Retinal pigment epithelial cell (primary cell): ENCODE measurements at regions not wholly inside any gene's neighbourhood (a gene's known extent, or its start where the extent isn't known, plus 50 kb on each side); places are given as distances from the start of the nearest gene placed in this dataset.

ENCODE experiments used
- DNase-seq: peaks from one replicate; pipeline ENCODE4 v3.0.0-alpha.2; 2010; ENCODE audit warnings: low read depth
- H3K4me3 ChIP-seq: 2 replicates; pipeline ENCODE4 v1.5.1; 2011; ENCODE audit warnings: mild to moderate bottlenecking, low read length, control low read depth, moderate library complexity
- TF ChIP-seq, protein P1 (sequence below): conservative IDR thresholded peaks from 2 replicates; pipeline ENCODE4 v1.5.1; 2011; ENCODE audit warnings: low read depth, low read length, control low read depth, inconsistent platforms

DNA sequence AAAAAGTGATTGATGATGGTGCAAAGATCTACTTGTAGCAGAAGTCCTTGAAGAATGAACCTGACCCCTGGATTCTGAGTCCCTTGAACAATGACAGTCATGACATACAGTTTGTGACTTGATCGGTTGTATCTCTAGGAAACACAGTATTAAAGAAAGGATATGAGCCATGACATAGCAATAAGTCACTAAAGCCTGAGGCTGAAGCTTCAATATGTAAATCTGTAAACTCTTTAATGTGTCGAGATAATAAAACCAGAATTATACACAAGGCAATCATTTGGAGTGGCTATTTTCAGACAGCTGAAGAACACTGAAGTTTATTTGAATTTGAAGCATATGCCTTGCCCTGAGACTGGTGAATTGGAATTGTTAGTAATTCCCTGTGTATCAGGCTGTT lies 911.5 kb upstream of the RAG2 start:
- no peak overlapping the region for H3K4me3 ChIP-seq
- TF ChIP-seq, protein P1, sequence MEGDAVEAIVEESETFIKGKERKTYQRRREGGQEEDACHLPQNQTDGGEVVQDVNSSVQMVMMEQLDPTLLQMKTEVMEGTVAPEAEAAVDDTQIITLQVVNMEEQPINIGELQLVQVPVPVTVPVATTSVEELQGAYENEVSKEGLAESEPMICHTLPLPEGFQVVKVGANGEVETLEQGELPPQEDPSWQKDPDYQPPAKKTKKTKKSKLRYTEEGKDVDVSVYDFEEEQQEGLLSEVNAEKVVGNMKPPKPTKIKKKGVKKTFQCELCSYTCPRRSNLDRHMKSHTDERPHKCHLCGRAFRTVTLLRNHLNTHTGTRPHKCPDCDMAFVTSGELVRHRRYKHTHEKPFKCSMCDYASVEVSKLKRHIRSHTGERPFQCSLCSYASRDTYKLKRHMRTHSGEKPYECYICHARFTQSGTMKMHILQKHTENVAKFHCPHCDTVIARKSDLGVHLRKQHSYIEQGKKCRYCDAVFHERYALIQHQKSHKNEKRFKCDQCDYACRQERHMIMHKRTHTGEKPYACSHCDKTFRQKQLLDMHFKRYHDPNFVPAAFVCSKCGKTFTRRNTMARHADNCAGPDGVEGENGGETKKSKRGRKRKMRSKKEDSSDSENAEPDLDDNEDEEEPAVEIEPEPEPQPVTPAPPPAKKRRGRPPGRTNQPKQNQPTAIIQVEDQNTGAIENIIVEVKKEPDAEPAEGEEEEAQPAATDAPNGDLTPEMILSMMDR = no peak
- no peak for DNase-seq

DNA sequence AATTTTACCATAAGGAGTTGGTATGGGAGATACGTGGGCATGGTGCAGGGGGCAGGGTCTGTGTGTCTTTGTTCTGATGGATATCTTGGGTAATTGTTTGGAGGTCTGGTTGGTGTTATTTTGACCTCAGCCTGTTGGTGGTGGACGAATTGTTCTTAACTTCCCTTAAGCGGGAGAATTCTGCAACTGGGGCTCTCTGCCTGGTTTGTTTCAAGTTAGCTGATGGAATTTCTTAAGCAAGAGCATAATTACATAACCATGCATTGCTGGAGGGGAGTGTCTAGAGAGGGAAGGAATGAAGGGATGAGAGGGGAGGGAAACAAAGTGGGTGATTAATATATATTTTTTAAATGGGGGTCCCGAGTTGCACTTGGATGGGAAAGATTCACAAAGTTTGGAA lies 908.5 kb upstream of the RAG2 start:
- DNase-seq = no peak
- H3K4me3 ChIP-seq = no peak overlapping the region
- TF ChIP-seq, protein P1 = no peak

- TF ChIP-seq, protein P1 = no peak
- H3K4me3 ChIP-seq = no peak overlapping the region
- no peak for DNase-seq
These were observed 907.4 kb upstream of the RAG2 start for GRCh38 chr11:37505406-37505805.

GRCh38 chr11:37504921-37505320 lies 906.9 kb upstream of the RAG2 start:
- H3K4me3 ChIP-seq = no peak overlapping the region
- no peak for DNase-seq
- TF ChIP-seq, protein P1 = no peak

GRCh38 chr11:37504060-37504611 lies 906.1 kb upstream of the RAG2 start:
- no peak overlapping the region for H3K4me3 ChIP-seq
- peak; percentile 71 for DNase-seq
- TF ChIP-seq, protein P1 = no peak

DNA sequence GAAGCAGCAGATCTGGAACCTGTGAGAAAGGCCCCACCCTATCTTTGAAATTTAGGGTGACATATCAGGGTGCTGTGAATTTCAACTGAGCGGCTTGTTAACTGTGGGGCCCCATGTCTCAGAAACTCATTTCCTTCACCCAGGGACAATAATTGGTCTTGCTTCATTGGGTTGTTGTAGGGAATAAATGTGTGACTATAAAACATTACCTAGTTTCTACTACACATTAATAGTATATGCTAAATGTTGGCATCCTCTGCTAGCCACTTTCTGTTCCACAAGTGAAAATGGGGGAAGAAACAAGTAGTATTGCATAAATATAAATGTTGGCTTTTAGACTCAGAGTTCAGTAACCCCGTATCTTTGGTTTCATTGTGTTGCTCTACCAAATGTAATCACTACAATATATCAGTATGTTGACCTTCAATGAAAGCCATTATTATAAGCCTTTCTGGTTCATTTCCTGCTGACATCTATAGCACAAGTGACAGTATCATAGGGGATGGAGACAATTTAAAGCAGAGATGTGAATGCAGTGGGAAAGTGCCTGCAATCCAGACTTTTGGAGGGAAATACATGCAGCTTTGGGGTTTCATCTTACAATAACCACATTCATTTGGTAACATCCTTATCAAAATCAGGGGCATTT lies 905.5 kb upstream of the RAG2 start:
- no peak for DNase-seq
- H3K4me3 ChIP-seq = no peak overlapping the region
- TF ChIP-seq, protein P1 = no peak

DNA sequence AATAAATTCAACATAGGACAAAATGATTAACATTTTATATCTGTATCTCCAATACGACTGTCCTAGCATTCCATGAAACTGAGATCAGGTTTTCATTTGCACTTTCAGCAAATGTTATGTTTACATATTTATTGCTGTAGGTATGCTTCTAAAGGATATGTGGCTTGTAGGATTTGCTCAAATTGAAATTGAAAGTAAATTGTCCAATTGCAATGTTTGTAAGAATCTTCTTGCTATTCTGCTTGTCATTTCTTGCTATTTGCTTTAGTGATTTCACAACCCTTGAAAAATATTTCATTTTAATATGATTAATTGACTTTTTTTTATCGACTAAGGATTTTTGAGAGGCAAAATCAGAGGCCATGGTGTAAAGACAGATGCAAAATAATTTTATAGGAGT lies 904.2 kb upstream of the RAG2 start:
- TF ChIP-seq, protein P1 = no peak
- no peak overlapping the region for H3K4me3 ChIP-seq
- DNase-seq = no peak
